NCI-H2196 treated with DMSO at 0.1 percent for 48 hours (cell line): ENCODE measurements at regions not wholly inside any gene's neighbourhood (a gene's known extent, or its start where the extent isn't known, plus 50 kb on each side); places are given as distances from the start of the nearest gene placed in this dataset.
A peak's percentile ranks its signal among the peaks of the same experiment; 100 is the strongest.
"Not testable (repeated sequence)": the region's sequence is repeated elsewhere in the genome, so short reads cannot be mapped to it uniquely, and the experiment has no call there.

Experiments used
- DNase-seq: peaks from one replicate; lab custom pipeline; 2025; ENCODE audit not compliant: unreplicated experiment; lab: John Stamatoyannopoulos, UW

GRCh38 chr4:4031446-4032135, 195.1 kb downstream of the OTOP1 start:
- DNase-seq, result not testable (repeated sequence)

- DNase-seq, result not testable (repeated sequence)
Observed at GRCh38 chr4:4032364-4032763, 194.4 kb downstream of the OTOP1 start.

- not testable (repeated sequence) for DNase-seq
Observed at GRCh38 chr4:4032801-4033605, 193.7 kb downstream of the OTOP1 start.

GRCh38 chr4:4037399-4038138, 189.2 kb downstream of the OTOP1 start:
- not testable (repeated sequence) for DNase-seq

- not testable (repeated sequence) for DNase-seq
Observed at GRCh38 chr4:4045823-4046222, 180.9 kb downstream of the OTOP1 start.

GRCh38 chr4:4046686-4047085, 180.0 kb downstream of the OTOP1 start:
- not testable (repeated sequence) for DNase-seq

- not testable (repeated sequence) for DNase-seq
Observed at GRCh38 chr4:4047202-4047601, 179.5 kb downstream of the OTOP1 start.

- DNase-seq, result not testable (repeated sequence)
Observed at GRCh38 chr4:4048227-4048626, 178.5 kb downstream of the OTOP1 start.

- DNase-seq, result not testable (repeated sequence)
Observed at GRCh38 chr4:4050781-4051180, 175.9 kb downstream of the OTOP1 start.

- DNase-seq, result not testable (repeated sequence)
Observed at GRCh38 chr4:4052933-4053332, 173.8 kb downstream of the OTOP1 start.

- not testable (repeated sequence) for DNase-seq
Observed at GRCh38 chr4:4057226-4057625, 169.5 kb downstream of the OTOP1 start.

GRCh38 chr4:4084171-4084570, 142.6 kb downstream of the OTOP1 start:
- not testable (repeated sequence) for DNase-seq

GRCh38 chr4:4089716-4090419, 136.9 kb downstream of the OTOP1 start:
- not testable (repeated sequence) for DNase-seq

- not testable (repeated sequence) for DNase-seq
Observed at GRCh38 chr4:4090720-4091119, 136.0 kb downstream of the OTOP1 start.

- DNase-seq, result not testable (repeated sequence)
Observed at GRCh38 chr4:4092159-4092558, 134.6 kb downstream of the OTOP1 start.

- not testable (repeated sequence) for DNase-seq
Observed at GRCh38 chr4:4099610-4100009, 127.1 kb downstream of the OTOP1 start.

- DNase-seq, result not testable (repeated sequence)
Observed at GRCh38 chr4:4106923-4107322, 119.8 kb downstream of the OTOP1 start.

- DNase-seq, result peak; percentile 26
Observed at GRCh38 chr4:4107411-4108107, 119.2 kb downstream of the OTOP1 start.

- DNase-seq, result not testable (repeated sequence)
Observed at GRCh38 chr4:4115381-4115780, 111.3 kb downstream of the OTOP1 start.

- DNase-seq, result not testable (repeated sequence)
Observed at GRCh38 chr4:4116901-4117300, 109.8 kb downstream of the OTOP1 start.
